ENCODE measurements at regions not wholly inside any gene's neighbourhood (a gene's known extent, or its start where the extent isn't known, plus 50 kb on each side); places are given as distances from the start of the nearest gene placed in this dataset.
"Not testable (repeated sequence)": the region's sequence is repeated elsewhere in the genome, so short reads cannot be mapped to it uniquely, and the experiment has no call there.

- H3K9me3 ChIP-seq (ENCODE audit: control insufficient read depth in 2 of 2, insufficient read depth in 1 of 2, low read depth in 1 of 2, low read length in 1 of 2): no peaks in the 10 kb centered on the region
- H3K36me3 ChIP-seq (ENCODE audit: control insufficient read depth in 2 of 2, insufficient read depth in 2 of 2, low read length in 1 of 2): no peaks in the 10 kb centered on the region
- H3K27me3 ChIP-seq (ENCODE audit: control insufficient read depth in 1 of 2, insufficient read depth in 2 of 2, low read length in 2 of 2): no peaks in the 10 kb centered on the region
- H3K4me1 ChIP-seq (ENCODE audit: control insufficient read depth in 2 of 2, insufficient read depth in 2 of 2, low read length in 1 of 2): no peaks in the 10 kb centered on the region
- 82 to 92% methylated on average over 4 of the region's 4 CpGs for WGBS, 2 donors
- no peak overlapping the region for H3K27ac ChIP-seq (ENCODE audit: low read depth in 2 of 2, low read length in 1 of 2)
- H3K4me3 ChIP-seq (ENCODE audit: low read depth in 1 of 2, low read length in 2 of 2): no peak overlapping the region
Measured at GRCh38 chr5:117734056-117734455, 1159.4 kb upstream of the SEMA6A start.

- H3K9me3 ChIP-seq (ENCODE audit: control insufficient read depth in 2 of 2, insufficient read depth in 1 of 2, low read depth in 1 of 2, low read length in 1 of 2): no peaks in the 10 kb centered on the region
- H3K27ac ChIP-seq (ENCODE audit: low read depth in 2 of 2, low read length in 1 of 2): no peak overlapping the region
- H3K27me3 ChIP-seq (ENCODE audit: control insufficient read depth in 1 of 2, insufficient read depth in 2 of 2, low read length in 2 of 2): no peaks in the 10 kb centered on the region
- no peaks in the 10 kb centered on the region for H3K4me1 ChIP-seq (ENCODE audit: control insufficient read depth in 2 of 2, insufficient read depth in 2 of 2, low read length in 1 of 2)
- no peak overlapping the region for H3K4me3 ChIP-seq (ENCODE audit: low read depth in 1 of 2, low read length in 2 of 2)
- H3K36me3 ChIP-seq (ENCODE audit: control insufficient read depth in 2 of 2, insufficient read depth in 2 of 2, low read length in 1 of 2): no peaks in the 10 kb centered on the region
- 63 to 64% methylated on average over 2 of the region's 2 CpGs for WGBS, 2 donors
Measured at GRCh38 chr5:117733051-117733450, 1158.4 kb upstream of the SEMA6A start.

GRCh38 chr5:117732264-117732663 lies 1157.6 kb upstream of the SEMA6A start:
- Histone ChIP-seq H3K36me3 (ENCODE audit: control insufficient read depth in 2 of 2, insufficient read depth in 2 of 2, low read length in 1 of 2) (no peaks in the 10 kb centered on the region), H3K4me1 (ENCODE audit: control insufficient read depth in 2 of 2, insufficient read depth in 2 of 2, low read length in 1 of 2) (no peaks in the 10 kb centered on the region), H3K4me3 (ENCODE audit: low read depth in 1 of 2, low read length in 2 of 2) (no peak overlapping the region), H3K9me3 (ENCODE audit: control insufficient read depth in 2 of 2, insufficient read depth in 1 of 2, low read depth in 1 of 2, low read length in 1 of 2) (no peaks in the 10 kb centered on the region), H3K27ac (ENCODE audit: low read depth in 2 of 2, low read length in 1 of 2) (no peak overlapping the region), H3K27me3 (ENCODE audit: control insufficient read depth in 1 of 2, insufficient read depth in 2 of 2, low read length in 2 of 2) (no peaks in the 10 kb centered on the region)
- WGBS, 2 donors: 75 to 85% methylated on average over 3 of the region's 3 CpGs

GRCh38 chr5:117731446-117731845 lies 1156.8 kb upstream of the SEMA6A start:
- Histone ChIP-seq H3K27me3 (ENCODE audit: control insufficient read depth in 1 of 2, insufficient read depth in 2 of 2, low read length in 2 of 2) (no peaks in the 10 kb centered on the region), H3K4me1 (ENCODE audit: control insufficient read depth in 2 of 2, insufficient read depth in 2 of 2, low read length in 1 of 2) (no peaks in the 10 kb centered on the region), H3K4me3 (ENCODE audit: low read depth in 1 of 2, low read length in 2 of 2) (no peak overlapping the region), H3K9me3 (ENCODE audit: control insufficient read depth in 2 of 2, insufficient read depth in 1 of 2, low read depth in 1 of 2, low read length in 1 of 2) (no peaks in the 10 kb centered on the region), H3K27ac (ENCODE audit: low read depth in 2 of 2, low read length in 1 of 2) (no peak overlapping the region), H3K36me3 (ENCODE audit: control insufficient read depth in 2 of 2, insufficient read depth in 2 of 2, low read length in 1 of 2) (no peaks in the 10 kb centered on the region)
- 27% methylated on average over 2 of the region's 2 CpGs for WGBS, 2 donors

- not testable (repeated sequence) for H3K36me3 ChIP-seq (ENCODE audit: control insufficient read depth in 2 of 2, insufficient read depth in 2 of 2, low read length in 1 of 2); H3K27me3 ChIP-seq (ENCODE audit: control insufficient read depth in 1 of 2, insufficient read depth in 2 of 2, low read length in 2 of 2); H3K27ac ChIP-seq (ENCODE audit: low read depth in 2 of 2, low read length in 1 of 2); H3K9me3 ChIP-seq (ENCODE audit: control insufficient read depth in 2 of 2, insufficient read depth in 1 of 2, low read depth in 1 of 2, low read length in 1 of 2); H3K4me3 ChIP-seq (ENCODE audit: low read depth in 1 of 2, low read length in 2 of 2); H3K4me1 ChIP-seq (ENCODE audit: control insufficient read depth in 2 of 2, insufficient read depth in 2 of 2, low read length in 1 of 2)
- WGBS, 2 donors: 54 to 76% methylated on average over 3 to 4 of the region's 4 CpGs
Measured at GRCh38 chr5:117720784-117721183, 1146.2 kb upstream of the SEMA6A start.

GRCh38 chr5:117719413-117719812 lies 1144.8 kb upstream of the SEMA6A start:
- Histone ChIP-seq H3K27ac (ENCODE audit: low read depth in 2 of 2, low read length in 1 of 2) (no peak overlapping the region), H3K9me3 (ENCODE audit: control insufficient read depth in 2 of 2, insufficient read depth in 1 of 2, low read depth in 1 of 2, low read length in 1 of 2) (no peaks in the 10 kb centered on the region), H3K4me3 (ENCODE audit: low read depth in 1 of 2, low read length in 2 of 2) (no peak overlapping the region), H3K4me1 (ENCODE audit: control insufficient read depth in 2 of 2, insufficient read depth in 2 of 2, low read length in 1 of 2) (no peaks in the 10 kb centered on the region), H3K36me3 (ENCODE audit: control insufficient read depth in 2 of 2, insufficient read depth in 2 of 2, low read length in 1 of 2) (no peaks in the 10 kb centered on the region), H3K27me3 (ENCODE audit: control insufficient read depth in 1 of 2, insufficient read depth in 2 of 2, low read length in 2 of 2) (no peaks in the 10 kb centered on the region)

GRCh38 chr5:117713585-117714198 lies 1139.1 kb upstream of the SEMA6A start:
- peaks cover 3 to 5% of the 10 kb centered on the region in 2 donors for H3K9me3 ChIP-seq (ENCODE audit: control insufficient read depth in 2 of 2, insufficient read depth in 1 of 2, low read depth in 1 of 2, low read length in 1 of 2)
- WGBS, 2 donors: 73 to 76% methylated on average over 3 of the region's 3 CpGs
- H3K27ac ChIP-seq (ENCODE audit: low read depth in 2 of 2, low read length in 1 of 2): no peak overlapping the region
- H3K36me3 ChIP-seq (ENCODE audit: control insufficient read depth in 2 of 2, insufficient read depth in 2 of 2, low read length in 1 of 2): no peaks in the 10 kb centered on the region
- H3K4me3 ChIP-seq (ENCODE audit: low read depth in 1 of 2, low read length in 2 of 2): no peak overlapping the region
- H3K4me1 ChIP-seq (ENCODE audit: control insufficient read depth in 2 of 2, insufficient read depth in 2 of 2, low read length in 1 of 2): no peaks in the 10 kb centered on the region
- H3K27me3 ChIP-seq (ENCODE audit: control insufficient read depth in 1 of 2, insufficient read depth in 2 of 2, low read length in 2 of 2): no peaks in the 10 kb centered on the region

GRCh38 chr5:117701062-117701461 lies 1126.4 kb upstream of the SEMA6A start:
- 54 to 60% methylated on average over 1 of the region's 1 CpG for WGBS, 2 donors
- H3K27ac ChIP-seq (ENCODE audit: low read depth in 2 of 2, low read length in 1 of 2): no peak overlapping the region
- H3K9me3 ChIP-seq (ENCODE audit: control insufficient read depth in 2 of 2, insufficient read depth in 1 of 2, low read depth in 1 of 2, low read length in 1 of 2): no peaks in the 10 kb centered on the region
- no peaks in the 10 kb centered on the region for H3K4me1 ChIP-seq (ENCODE audit: control insufficient read depth in 2 of 2, insufficient read depth in 2 of 2, low read length in 1 of 2)
- no peaks in the 10 kb centered on the region for H3K27me3 ChIP-seq (ENCODE audit: control insufficient read depth in 1 of 2, insufficient read depth in 2 of 2, low read length in 2 of 2)
- no peak overlapping the region for H3K4me3 ChIP-seq (ENCODE audit: low read depth in 1 of 2, low read length in 2 of 2)
- H3K36me3 ChIP-seq (ENCODE audit: control insufficient read depth in 2 of 2, insufficient read depth in 2 of 2, low read length in 1 of 2): no peaks in the 10 kb centered on the region

- H3K4me1 ChIP-seq (ENCODE audit: control insufficient read depth in 2 of 2, insufficient read depth in 2 of 2, low read length in 1 of 2): no peaks in the 10 kb centered on the region
- H3K4me3 ChIP-seq (ENCODE audit: low read depth in 1 of 2, low read length in 2 of 2): no peak overlapping the region
- no peaks in the 10 kb centered on the region for H3K36me3 ChIP-seq (ENCODE audit: control insufficient read depth in 2 of 2, insufficient read depth in 2 of 2, low read length in 1 of 2)
- H3K27ac ChIP-seq (ENCODE audit: low read depth in 2 of 2, low read length in 1 of 2): no peak overlapping the region
- WGBS, 2 donors: 74 to 87% methylated on average over 1 of the region's 1 CpG
- no peaks in the 10 kb centered on the region for H3K27me3 ChIP-seq (ENCODE audit: control insufficient read depth in 1 of 2, insufficient read depth in 2 of 2, low read length in 2 of 2)
- H3K9me3 ChIP-seq (ENCODE audit: control insufficient read depth in 2 of 2, insufficient read depth in 1 of 2, low read depth in 1 of 2, low read length in 1 of 2): no peaks in the 10 kb centered on the region
Measured at GRCh38 chr5:117692606-117693005, 1118.0 kb upstream of the SEMA6A start.

- Histone ChIP-seq H3K36me3 (ENCODE audit: control insufficient read depth in 2 of 2, insufficient read depth in 2 of 2, low read length in 1 of 2) (no peaks in the 10 kb centered on the region), H3K4me3 (ENCODE audit: low read depth in 1 of 2, low read length in 2 of 2) (no peak overlapping the region), H3K27ac (ENCODE audit: low read depth in 2 of 2, low read length in 1 of 2) (no peak overlapping the region), H3K27me3 (ENCODE audit: control insufficient read depth in 1 of 2, insufficient read depth in 2 of 2, low read length in 2 of 2) (no peaks in the 10 kb centered on the region), H3K4me1 (ENCODE audit: control insufficient read depth in 2 of 2, insufficient read depth in 2 of 2, low read length in 1 of 2) (no peaks in the 10 kb centered on the region), H3K9me3 (ENCODE audit: control insufficient read depth in 2 of 2, insufficient read depth in 1 of 2, low read depth in 1 of 2, low read length in 1 of 2) (no peaks in the 10 kb centered on the region)
- 59 to 64% methylated on average over 5 of the region's 5 CpGs for WGBS, 2 donors
Measured at GRCh38 chr5:117691081-117691870, 1116.7 kb upstream of the SEMA6A start.
